ENCODE measurements at regions not wholly inside any gene's neighbourhood (a gene's known extent, or its start where the extent isn't known, plus 50 kb on each side); places are given as distances from the start of the nearest gene placed in this dataset.
"Not testable (repeated sequence)": the region's sequence is repeated elsewhere in the genome, so short reads cannot be mapped to it uniquely, and the experiment has no call there.

DNA sequence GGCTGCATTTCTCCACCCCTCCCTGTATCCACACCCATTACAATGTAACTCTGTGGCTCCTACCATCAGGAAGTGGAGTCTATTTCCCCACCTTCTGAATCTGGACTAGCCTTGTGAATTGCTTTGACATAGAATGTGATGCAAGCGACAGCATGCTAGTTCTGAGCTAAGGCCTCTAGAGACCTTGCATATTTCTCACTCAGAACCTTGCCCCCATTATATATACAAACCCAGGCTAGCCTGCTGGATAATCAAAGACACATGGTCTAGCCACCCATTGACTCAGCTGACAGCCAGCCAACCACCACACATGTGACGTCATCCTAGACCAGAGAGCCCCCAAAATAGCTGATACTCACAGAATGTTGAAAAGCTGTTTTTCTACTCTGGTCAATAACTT is 77.9 kb downstream of the CCDC71L start:
- peak; percentile 2 for DNase-seq

GRCh38 chr7:106582365-106582764 is 78.6 kb downstream of the CCDC71L start:
- no peak for DNase-seq

GRCh38 chr7:106579086-106579485 is 81.9 kb downstream of the CCDC71L start:
- DNase-seq: not testable (repeated sequence)

GRCh38 chr7:106575138-106575823 is 85.7 kb downstream of the CCDC71L start:
- no peak for DNase-seq

- DNase-seq: no peak
Measured at GRCh38 chr7:106573738-106574137, 87.2 kb downstream of the CCDC71L start.

DNA sequence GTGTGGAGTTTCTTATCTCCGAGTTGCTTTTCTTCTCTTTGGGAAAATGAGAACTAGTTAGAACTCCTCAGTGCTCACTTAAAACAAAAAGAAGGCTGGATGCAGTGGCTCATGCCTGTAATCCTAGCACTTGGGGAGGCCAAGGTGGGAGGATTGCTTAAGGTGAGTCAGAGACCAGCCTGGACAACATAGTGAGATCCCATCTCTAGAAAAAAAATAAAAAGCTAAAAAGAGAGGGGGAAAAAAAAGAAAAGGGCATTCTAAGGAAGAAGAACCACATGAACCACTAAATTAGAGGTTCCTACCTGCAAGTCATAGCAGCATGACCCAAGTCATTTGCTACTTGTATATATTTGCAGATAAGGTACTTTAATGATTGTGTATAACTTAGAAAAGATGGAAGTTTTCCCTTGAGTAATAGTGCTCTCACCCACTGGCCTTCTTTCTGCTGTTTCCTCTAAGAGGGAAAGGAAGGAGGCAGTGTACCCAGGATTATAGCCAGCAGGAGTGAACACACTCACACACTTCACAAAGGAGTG is 87.8 kb downstream of the CCDC71L start:
- no peak for DNase-seq

DNA sequence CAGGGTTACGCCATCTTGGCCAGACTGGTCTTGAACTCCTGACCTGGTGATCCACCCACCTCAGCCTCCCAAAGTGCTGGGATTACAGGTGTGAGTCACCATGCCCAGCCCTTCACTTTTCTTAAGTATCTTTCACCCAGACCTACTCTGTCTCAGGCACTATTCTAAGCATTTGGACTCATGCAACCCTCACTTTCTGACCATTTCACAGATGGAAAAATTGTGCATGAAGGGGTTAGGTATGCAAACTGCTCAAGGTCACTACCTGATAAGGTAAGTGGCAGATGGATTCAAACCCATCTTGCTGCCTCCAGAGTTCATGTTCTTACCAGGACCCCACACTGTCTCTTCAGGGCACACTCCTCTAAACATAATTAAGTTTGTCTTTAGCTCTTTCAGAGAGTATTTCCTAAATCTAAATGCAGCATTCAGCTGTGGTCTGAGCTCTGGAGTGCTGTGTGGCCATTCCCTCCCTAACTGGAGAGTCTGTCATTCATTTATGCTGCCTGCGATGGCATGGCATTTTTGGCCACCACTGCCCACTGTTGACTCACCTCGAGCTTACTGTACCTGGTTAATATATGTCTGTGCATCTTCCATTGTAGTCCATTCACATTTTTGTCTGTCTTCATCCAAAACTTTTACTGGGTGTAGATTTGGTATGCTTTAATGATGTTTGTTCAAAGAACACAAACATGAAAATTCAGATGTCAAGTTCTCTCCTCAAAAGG is 88.4 kb downstream of the CCDC71L start:
- DNase-seq: no peak

DNA sequence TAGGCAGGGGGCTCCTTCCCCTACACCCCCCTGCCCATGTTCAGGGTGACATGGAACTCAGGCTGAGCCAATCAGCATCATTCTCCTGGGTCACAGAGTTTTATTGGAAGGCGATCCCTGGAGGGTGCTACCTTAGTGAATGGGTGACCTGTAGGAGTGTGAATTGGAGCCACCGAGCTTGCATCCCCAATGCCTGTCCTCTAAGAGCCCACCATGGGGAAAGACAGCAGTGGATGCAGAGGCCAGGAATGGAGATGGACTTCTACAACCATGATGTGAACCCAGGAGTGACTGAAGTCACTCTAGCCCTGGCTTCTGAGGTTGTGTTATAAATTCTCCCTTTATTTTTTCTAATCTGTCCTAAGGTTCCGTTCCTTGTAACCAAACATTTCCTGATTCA is 89.4 kb downstream of the CCDC71L start:
- DNase-seq: no peak

DNA sequence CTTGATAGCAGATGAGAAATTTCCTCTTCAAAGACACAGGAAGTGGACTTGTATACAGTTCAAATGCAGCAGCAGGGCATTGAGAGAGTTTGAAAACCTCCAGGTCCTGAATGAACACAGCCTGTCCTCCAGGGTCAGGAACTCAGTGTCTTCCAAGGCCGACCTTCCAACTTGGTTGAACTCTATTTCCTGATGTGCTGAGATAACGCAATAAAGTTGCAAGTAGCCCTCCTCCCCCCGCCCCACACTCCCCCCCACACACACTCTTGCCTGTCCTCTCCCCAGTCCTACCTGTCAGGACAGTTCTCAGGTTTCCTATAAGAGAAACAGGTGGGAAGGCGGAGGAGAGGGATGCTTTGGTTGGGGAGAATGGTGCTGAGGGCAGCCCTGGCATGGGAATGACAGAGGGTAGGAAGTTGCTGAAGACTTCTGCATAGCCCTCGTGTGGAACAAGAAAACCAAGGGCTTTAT is 90.0 kb downstream of the CCDC71L start:
- DNase-seq: no peak

- DNase-seq: no peak
Measured at GRCh38 chr7:106570146-106570545, 90.8 kb downstream of the CCDC71L start.

DNA sequence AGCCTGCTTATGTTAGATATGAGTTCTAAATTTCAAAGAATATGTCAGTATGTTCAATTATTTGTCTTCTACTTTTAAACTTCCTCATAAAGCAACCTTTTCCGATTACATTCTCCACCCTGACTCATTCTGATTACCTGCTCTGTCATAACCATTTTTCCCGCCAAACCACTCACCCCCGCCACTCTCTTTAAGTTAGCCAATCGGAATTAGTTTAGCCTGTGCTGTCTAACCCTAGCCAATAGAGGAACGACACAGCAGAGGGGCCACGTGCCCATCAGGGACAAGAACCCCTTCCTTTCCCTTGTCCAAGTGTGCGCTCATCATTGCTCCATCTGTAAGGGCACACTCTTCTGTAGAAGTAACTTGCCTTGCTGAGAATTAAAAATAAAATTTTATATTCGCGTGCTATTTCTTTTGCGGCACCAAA is 91.4 kb downstream of the CCDC71L start:
- no peak for DNase-seq

GRCh38 chr7:106568680-106569499 is 92.1 kb downstream of the CCDC71L start:
- peak; percentile 76 for DNase-seq

DNA sequence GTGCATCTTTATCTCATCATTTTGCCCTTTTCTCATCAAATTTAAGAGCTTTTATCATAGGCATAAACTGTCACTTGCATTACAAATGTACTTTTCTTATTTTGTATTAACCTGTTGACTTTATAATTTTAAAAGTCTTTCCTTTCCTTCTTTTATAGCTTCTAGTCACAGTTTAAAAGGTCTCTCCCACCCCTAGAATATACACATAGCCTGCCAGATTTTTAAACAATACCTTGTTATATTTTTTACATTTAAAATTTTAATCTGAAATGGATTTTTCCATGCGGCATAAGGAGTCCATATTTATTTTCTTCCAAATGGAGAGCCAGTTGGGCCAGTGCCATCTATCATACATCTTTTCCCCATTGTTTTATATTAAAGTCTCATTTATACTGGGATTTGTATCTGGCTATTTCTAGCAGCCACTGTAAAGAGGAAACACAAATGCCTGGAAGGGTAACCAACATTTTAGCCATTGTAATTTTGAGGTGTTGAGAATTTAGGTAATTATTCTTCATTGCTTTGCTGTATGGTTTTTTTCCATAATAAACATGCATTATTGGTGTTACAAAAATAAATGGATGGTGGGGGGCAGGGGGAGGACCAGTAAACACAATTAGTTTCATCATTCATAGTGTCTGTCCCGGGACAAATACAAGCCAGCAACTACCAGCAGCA is 92.8 kb downstream of the CCDC71L start:
- no peak for DNase-seq

GRCh38 chr7:106567204-106568001 is 93.6 kb downstream of the CCDC71L start:
- not testable (repeated sequence) for DNase-seq

DNA sequence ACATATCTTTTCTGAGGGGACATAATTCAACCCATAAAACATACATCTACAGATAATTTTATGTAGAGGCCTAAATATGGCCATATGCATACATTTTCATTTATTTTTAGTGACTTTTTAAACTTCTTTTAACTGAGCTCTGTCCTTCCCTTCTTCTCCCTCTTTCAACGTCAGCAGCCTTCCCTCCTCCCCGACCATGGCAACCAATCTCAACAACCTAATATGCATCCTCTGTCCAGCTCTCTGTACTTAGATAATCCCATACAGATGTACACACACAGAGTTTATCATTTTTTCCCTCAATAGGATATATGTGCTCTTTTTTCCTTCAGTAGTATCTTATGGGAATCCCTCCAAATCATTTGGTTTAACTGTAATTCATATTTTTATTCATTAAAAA is 94.3 kb downstream of the CCDC71L start:
- DNase-seq: no peak

- no peak for DNase-seq
Measured at GRCh38 chr7:106566196-106566595, 94.8 kb downstream of the CCDC71L start.

DNA sequence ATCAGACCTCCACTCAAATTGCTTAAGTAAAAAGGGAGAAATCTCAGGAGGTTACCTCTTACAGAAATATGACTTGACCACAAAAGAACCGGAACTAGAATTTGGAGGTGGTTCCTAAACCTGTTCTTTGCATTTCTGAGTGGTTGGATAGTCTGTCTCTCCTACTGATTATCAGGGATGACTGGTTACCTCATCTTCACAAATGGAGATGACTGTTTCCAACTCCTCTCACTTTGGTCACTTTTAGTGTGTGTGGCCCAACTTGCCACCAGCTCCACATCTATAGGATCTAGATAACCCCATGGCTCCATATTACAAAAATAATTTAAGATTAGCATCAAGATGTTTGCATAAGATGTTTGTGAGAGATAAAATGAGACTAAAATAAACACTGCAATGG is 95.5 kb downstream of the CCDC71L start:
- no peak for DNase-seq

DNA sequence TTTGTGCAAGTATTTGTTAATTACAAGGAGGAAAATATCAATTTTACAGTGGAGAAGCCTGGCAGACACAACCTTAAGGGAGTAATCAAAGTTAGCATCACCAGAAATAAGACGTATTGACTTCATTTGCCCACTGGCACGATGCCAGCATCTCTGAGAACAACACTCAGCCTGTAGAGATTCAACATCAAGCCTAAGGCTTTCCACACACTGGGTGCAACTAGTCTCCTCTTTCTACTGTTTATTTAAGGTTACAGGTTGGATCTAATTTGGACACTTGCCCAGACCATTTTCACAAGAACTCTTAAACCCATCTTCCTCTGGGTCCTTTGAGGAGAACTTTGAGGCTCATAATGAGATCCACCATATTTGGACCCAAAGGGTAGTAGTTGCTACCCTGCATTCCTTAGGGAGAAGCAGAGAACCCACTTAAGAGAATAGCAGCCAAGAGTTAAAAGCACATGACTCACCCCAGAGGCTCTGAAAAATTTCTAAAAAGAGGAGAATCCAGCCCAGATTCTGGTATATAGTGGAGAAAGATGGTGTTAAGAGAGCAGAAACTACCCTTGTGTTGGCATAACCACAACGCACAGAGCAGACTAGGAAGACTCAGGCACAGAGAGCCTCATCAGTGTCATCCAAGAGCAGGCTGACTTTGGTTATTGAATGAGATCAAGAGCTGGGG is 97.3 kb downstream of the CCDC71L start:
- no peak for DNase-seq

- DNase-seq: no peak
Measured at GRCh38 chr7:106562711-106563366, 98.1 kb downstream of the CCDC71L start.

GRCh38 chr7:106561666-106562411 is 99.1 kb downstream of the CCDC71L start:
- no peak for DNase-seq

All from inflammatory macrophage treated with lipopolysaccharide for 4 hours (primary cell).